ENCODE measurements at regions not wholly inside any gene's neighbourhood (a gene's known extent, or its start where the extent isn't known, plus 50 kb on each side); places are given as distances from the start of the nearest gene placed in this dataset.

- TF ChIP-seq CTCF (IDR thresholded peaks at IDR 0.05), result no peak
- no peak for TF ChIP-seq POLR2A (IDR thresholded peaks at IDR 0.05)
Measured at GRCh38 chr5:98504505-98504904, 269.0 kb upstream of the RGMB start.

Measured in uterus (tissue), 2 donors.